SK-N-SH treated with all-trans-retinoic acid at 6 μM for 48 hours (cell line): ENCODE measurements at regions not wholly inside any gene's neighbourhood (a gene's known extent, or its start where the extent isn't known, plus 50 kb on each side); places are given as distances from the start of the nearest gene placed in this dataset.

Experiments
- CSDC2 ChIP-seq: fragments of 250-450 bp; sonication (Bioruptor Pico); IDR thresholded peaks from 2 replicates; pipeline ENCODE4 v1.5.0; 2020; ENCODE audit warnings: mild to moderate bottlenecking, moderate library complexity
- GLIS3 ChIP-seq: fragments of 250-450 bp; sonication (Bioruptor Pico); IDR thresholded peaks from 2 replicates; pipeline ENCODE4 v1.5.0; 2020; ENCODE audit warnings: mild to moderate bottlenecking, moderate library complexity
- TOX ChIP-seq: fragments of 250-450 bp; sonication (Bioruptor Pico); IDR thresholded peaks from 2 replicates; pipeline ENCODE4 v1.8.0; 2021; ENCODE audit warnings: mild to moderate bottlenecking, moderate library complexity, borderline replicate concordance

DNA sequence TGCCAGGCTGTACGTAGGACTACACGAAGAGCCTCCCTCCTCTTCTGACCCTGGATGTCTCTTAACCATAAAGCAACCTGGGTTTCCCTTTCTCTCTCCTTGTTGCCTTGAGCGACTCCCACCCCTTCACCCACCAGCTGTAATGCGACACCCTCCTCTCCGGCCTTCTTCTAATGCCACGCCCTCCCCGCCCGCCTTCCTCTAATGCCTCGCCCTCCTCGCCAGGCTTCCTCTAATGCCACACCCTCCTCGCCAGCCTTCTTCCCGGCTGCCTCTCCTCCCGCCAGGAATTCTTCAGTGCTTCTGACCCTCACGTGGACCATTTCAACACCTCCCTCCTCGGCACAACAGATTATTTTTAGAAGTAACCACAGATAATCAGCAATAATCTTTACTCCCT, 348.5 kb upstream of the SHH start:
- no peak for TF ChIP-seq GLIS3
- TF ChIP-seq TOX (CRISPR knock-in tag), result no peak
- TF ChIP-seq CSDC2, result no peak
